RPMI7951 (cell line): ENCODE measurements at regions not wholly inside any gene's neighbourhood (a gene's known extent, or its start where the extent isn't known, plus 50 kb on each side); places are given as distances from the start of the nearest gene placed in this dataset.

Experiments used
- DNase-seq: peaks from one replicate; pipeline ENCODE4 v3.0.0-alpha.2; 2012; ENCODE audit warnings: low read depth

DNA sequence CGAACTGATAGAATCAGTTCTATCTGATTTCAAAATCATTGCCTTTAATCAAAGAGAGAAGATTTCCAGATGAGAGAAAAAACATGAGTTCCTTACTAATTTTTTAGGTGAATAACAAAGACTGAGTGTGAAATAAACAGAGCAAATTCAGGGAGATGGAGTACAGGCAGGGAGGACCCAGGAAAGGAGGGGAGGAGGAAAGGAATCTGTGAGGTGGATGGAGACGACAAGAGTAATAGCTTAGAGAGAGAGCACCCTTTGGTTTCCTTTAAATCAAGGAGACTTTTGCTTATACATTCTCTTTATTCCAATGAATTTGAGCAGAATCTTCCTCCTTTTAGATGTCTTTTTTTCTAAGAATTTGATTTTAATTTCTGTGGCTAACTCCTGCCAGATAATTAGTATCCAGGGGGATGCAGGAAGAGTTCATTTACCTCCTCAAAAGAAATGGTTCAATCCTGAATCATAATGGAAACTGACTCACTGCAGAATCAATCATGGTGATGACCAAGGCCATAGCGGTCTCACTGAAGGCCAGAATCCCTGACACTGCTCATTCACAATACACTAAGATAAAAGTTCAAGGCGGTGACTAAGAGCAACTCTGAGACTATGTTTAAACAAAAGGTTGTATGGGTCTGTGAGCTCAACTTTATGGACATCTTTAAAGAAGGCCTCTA, 234.0 kb upstream of the ZC3H12C start:
- peak; percentile 85 for DNase-seq

DNA sequence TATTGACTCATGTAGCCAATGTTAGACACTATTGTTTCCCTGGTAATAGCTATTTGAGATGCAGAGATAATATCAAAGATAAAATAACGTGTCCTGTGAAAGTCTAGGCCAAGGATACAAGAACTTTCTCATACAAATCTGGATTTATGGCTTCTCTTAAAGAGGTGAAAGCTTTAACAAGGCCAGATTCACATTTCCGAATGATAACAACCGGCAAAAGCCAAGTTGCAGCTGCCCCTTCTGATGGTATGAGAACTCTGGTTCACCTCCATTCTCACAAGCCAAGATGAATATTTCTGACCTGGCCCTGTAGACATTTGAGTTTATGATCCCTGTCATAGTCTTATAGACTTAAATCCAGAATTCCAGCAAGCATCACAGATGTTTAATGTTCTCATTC, 230.4 kb upstream of the ZC3H12C start:
- DNase-seq, result no peak

DNA sequence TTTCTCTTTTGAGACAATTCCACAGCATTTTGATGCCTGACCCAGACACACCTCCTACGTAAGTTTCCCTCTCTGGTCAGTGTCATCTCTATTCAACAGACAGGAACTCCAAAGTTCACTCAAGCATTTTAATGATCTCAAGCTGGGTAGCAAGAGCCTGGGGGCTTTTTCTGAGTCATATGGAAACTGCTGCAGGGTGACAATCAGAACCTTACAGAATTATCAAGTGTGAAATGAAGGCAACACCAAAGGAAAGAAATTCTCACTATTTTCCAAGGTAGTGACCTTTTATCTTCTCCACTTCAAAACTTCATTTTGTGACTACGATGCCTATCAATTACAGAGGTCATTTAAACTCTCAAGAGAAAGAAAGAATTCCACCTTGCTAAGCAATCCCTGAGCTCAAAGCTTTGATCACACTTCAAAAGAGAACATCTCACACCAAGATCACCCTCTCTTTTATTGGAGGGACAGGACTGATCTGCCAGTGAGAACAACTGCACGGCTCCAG, 229.0 kb upstream of the ZC3H12C start:
- DNase-seq, result peak; percentile 72

DNA sequence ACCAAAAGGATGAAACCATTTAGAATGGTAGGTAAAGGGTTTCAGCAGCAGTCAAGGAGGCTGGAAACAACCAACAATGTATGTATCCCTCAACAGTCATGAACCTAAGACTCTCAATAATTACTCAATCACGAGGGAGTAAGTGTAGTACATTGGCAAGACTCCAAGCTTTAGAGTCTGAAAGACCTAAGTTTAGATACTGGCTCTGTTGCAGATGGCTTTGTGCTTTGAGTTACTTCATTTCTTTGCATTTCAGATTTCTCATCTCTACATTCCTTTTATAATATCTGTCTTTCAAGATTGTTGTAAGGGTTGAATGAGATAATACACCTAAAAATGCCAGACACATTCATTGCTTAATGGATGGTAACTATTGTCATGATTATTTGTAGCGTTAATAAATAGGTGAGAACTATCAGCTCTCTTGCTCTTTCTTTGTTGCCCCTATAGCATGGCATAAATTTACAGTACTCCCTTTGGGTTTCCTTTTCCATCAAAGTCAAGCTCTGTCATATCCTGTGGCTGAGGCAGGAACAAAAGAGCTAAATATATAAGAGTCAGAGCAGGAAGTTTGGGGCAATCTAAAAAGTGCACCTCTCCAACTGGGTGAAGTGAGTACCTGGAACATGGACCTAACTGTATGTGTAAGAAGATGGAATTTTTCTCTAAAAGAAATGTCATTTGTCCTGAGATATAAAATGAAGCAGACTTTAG, 228.2 kb upstream of the ZC3H12C start:
- peak; percentile 33 for DNase-seq

DNA sequence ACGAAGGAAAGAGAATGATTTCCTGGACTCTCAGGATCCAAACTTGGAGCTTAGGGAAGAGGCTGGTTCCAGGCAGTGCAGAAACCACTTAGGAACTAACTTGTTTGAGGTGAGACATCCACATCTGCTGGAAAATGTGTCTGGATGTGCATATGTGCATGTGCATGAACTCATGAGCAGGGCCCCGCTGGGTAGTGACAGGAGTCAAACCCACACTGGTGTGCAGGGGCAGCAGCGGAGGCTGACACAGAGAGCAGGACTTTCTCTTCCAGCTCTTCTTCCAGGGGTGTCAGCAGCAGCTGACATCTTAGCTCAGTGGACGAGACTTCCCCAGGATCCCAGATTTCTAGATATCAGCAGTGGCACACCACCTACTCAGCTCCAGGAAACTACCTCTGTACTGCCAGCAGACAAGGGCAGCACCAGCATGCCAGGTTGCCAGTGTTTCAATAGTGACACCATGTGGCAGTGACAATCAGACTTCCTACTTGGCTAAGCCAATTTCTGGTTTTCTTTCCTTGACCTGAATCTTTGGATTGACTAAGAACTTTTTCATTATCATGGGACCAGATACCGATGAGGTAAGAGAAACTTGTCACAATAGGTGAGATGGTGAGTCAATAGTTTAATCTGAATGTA, 227.5 kb upstream of the ZC3H12C start:
- DNase-seq, result peak; percentile 14

DNA sequence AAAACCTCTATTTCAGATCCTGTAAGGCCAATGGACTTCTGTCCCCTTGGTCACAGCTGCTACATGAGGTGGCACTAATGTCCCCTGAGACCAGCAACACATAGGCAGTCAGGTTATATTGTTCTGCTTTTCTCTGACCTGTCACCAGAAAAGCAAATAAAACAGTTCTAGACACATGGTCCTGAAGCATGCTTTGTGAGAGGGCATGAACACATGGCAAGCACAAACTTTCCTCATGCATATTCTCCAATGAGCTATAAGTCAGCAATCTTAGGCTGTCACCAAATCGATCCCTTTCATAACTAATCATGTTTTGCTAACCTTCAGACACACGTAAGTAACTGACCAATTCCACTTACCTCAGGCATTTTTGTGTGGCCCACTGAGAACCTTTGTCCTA, 225.4 kb upstream of the ZC3H12C start:
- DNase-seq, result no peak

DNA sequence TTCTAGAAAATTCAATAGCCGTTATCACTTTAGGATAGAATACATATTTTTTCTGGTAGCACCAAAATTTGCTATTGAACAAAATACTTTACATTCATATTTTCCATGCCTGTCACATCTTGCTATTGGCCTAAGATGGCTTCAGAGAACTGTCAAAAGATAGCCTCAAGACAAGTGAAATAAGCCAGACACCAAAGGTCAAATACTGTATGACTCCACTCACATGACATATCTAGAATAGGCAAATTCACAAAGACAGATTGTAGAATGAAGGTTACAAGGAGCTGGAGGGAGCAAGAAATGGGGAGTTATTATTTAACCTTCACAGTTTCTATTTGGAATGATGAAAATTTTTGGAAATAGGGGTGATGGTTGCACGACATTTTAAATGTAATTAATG, 223.7 kb upstream of the ZC3H12C start:
- DNase-seq, result no peak

DNA sequence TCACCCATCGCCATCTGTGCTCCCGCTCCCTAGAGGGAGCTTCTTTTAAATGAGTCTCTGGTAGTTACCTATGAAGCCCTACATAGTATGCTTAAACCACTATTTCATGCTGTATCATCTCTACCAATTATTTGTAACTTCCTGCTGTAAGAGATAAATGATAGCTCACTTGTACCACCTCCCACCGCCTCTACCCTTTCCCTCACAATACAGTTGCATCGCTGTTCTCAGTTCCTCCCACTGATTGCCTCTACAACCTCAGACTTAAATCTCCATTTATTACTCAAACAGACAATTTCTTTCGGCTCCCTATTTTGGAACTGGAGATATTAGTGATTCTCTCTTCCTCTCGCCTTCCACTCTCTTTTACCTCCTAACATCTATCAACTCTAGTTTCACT, 222.9 kb upstream of the ZC3H12C start:
- DNase-seq, result no peak

DNA sequence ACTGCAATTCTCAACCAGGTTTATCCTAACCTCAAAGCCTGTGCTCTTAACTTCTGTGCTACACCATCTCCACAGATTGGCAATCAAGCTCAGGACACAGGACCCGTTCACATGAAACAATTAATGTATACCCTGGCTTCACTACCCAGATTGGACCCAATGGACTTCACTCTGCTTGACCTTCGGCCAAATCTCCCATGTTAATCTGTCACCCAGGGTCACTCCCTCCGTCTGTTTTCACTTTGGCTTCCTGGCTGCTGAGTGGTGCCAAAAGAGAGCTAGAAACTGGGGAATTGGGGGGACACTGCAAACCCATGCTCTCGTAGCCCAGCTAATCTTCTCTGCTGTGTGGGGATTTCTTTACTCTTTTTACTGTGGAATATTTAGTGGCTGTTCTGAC, 216.1 kb upstream of the ZC3H12C start:
- DNase-seq, result no peak

DNA sequence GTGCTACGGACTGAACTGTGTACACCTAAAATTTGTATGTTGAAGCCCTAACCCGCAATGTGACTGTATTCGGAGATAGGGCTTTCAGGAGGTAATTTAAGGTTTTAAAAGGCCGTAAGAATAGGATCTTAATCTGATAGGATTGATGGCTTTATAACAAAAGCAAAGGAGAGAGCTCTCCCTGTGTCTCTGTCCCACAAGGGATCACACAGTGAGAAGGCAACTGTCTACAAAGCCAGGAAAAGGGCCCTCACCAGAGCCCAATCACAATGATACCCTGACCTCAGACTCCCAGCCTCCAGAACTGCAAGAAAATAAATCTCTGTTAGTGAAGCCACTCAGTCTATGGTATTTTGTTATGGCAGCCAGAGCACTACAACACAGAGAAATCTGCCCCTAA, 208.7 kb upstream of the ZC3H12C start:
- DNase-seq, result no peak

DNA sequence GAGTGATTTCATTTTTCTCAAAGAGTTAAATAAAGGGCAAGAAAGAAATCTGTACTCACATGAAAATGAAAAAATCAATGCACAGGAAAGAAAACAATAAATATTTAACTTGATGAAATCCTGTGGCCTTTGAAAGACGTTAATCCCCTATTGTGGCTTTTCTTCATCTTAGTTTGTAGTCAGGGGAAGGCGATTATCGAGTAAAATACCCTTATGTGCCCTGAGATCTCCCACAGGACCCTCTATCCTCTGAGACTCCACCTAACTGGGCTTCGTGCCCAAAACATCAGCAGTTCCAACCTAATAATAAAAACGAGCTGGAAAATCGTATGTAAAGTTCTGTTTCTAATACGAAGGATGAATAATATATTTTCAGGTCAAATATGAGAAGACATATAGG, 208.2 kb upstream of the ZC3H12C start:
- no peak for DNase-seq

DNA sequence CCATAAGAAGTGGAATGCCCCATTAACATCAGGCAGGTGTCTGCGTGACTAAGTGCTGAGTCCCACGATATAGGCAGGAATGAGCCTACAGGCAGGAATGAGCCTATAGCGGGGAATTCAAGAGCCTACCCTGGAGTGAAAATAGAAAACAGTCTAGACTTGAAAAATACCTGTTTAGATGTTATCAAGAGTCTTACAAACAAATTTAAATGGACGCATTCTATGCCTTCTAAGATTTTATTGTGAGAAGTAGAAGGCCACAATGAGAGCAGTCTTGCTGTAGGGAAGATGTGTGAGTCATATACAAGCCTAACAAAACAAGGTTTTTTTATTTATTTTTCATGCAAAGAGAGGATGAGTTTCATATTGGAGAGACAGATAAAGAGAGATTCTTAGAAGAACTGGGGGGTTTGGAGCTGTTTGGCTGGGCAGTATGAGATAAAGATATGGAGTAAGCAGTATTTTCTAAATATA, 200.8 kb upstream of the ZC3H12C start:
- DNase-seq, result peak; percentile 33

DNA sequence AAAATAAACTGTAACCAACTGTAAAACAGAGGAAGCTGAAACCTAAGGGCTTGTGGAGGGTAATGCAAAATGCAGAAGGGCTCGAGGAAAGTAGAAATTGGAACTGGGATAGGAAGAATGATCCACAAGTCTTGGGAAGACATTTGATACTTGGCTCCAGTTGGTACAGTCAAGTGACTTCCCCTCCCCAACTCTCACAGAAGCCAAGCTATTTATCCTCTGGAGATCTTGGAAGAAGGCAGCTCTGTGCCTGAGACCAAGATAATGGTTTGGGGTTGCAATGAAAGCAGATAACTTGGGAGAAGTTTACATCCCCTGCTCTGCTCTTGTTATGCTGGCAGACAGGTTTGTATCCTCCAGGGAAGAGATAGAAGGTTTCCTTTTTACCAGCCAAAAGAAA, 198.9 kb upstream of the ZC3H12C start:
- DNase-seq, result no peak

DNA sequence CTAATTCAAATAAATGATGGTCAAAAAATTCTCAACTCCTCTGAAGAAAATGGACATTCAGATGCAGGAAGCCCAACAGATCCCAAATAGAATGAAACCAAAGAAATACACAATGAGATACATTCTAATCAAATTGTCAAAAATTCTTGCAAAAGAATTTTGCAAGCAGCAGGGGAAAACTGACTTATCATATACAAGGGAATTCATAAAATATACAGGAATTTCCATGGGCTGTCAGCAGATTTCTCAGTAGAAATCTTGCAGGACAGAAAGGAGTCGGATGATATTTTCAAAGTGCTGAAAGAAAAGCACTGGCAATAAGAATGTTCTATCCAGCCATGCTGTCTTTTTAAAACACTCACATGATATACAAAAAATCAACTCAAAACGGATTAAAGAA, 194.6 kb upstream of the ZC3H12C start:
- DNase-seq, result no peak

DNA sequence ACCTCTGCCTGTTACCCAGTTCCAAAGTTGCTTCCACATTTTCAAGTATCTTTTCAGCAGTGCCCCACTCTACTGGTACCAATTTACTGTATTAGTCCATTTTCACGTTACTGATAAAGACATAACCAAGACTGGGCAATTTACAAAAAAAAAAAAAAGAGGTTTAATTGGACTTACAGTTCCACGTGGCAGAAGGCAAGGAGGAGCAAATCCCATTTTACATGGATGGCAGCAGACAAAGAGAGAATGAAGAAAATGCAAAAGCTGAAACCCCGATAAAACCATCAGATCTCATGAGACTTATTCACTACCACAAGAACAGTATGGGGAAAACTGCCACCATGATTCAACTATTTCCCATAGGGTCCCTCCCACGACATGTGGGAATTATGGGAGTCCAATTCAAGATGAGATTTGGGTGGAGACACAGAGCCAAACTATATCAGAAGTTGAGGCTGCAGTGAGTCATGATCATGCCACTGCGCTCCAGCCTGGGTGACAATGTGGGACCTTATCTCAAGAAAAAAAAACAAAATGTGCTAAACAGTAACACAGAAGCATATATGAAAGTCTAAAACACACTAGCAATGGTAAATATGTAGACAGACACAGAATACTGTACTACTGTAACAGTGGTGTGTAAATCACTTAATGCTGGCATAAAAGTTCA, 190.3 kb upstream of the ZC3H12C start:
- DNase-seq, result no peak

DNA sequence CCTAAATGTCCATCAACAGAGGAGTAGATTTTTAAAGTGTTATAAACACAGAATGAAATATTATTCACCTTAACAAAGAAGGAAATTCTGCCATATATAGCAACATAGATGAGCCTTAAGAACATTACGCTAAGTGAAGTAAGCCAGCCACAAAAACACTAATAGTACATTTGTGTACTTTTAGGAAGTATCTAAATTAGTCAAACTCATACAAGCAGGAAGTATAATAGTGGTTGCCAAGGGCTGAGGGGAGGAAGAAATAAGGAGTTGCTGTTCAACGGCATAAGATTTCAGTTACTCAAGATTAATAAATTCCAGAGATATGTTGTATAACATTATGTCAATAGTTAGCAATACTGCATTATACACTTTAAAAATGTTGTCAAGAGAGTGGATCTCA, 181.7 kb upstream of the ZC3H12C start:
- DNase-seq, result no peak

DNA sequence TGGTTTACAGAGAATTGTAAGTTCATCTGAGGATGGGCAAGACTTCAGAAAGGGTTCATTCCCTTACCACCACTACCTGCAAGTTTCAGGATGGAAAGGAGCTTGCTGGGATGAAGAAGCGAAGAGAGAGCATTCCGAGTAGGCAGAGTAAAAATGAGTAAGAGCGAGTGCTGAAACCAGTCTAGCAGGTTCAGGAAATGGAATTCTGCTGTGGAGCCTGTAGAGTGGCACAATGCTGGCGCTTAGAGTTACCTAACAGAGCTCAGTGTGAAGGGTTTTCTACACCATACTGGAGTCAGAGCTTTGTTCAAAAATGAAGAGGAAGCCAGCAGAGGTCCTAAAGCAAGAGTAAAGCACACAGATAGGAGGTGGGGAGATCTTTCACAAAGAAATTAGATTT, 179.2 kb upstream of the ZC3H12C start:
- no peak for DNase-seq

DNA sequence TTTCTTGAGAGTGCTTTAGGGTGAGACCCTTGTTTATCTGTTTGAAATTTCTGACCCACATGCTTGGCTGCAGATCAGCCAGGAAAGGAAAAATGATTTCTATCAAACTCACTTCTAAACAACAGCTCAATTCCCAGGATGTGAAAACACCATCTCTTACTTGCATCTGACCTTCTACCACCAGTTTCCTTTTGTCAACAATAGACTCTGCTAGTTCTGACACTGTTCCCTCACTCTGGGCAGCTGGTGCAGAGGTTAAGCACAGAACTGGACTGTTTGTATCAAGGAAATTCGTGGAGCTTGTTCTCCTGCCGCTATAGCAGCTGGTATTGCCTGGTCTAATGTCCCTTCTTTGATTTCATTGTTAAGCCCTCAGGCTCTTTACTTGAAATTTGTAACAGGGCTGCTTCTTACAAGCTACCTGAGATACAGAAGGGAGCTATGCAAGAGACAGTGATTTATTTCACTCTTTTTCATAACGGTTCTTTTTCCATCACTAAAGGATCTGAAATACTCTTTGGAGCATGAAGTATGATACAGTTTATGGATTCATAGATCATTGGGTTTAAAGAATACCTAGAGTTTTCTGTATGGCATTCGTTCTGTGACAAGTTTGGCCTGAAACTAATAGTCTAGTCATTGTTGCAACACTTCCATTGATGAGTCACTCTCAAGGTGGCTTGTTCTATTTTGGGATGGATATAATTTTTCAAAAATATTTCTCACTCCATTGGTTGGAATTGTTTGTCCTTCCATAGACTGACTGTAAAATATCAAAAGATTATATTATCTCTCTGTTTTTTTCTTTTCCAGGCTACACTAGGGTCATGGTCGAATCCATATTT, 178.2 kb upstream of the ZC3H12C start:
- DNase-seq, result peak; percentile 35

DNA sequence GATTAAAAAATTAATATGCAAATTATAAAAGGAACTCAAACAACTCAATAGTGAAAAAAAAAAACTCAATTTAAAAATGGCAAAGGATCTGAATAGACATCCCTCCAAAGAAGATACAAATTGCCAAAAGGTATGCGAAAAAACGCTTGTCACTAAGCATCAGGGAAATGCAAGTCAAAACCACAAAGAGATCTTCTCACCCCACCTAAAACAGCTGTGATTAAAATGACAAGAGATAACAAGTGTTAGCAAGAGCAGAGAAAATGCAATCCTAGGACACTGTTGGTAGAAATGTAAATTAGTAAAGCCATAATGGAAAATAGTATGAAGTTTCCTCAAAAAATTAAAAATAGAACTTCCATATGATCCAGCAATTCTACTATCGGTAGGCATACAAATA, 166.3 kb upstream of the ZC3H12C start:
- DNase-seq, result no peak

DNA sequence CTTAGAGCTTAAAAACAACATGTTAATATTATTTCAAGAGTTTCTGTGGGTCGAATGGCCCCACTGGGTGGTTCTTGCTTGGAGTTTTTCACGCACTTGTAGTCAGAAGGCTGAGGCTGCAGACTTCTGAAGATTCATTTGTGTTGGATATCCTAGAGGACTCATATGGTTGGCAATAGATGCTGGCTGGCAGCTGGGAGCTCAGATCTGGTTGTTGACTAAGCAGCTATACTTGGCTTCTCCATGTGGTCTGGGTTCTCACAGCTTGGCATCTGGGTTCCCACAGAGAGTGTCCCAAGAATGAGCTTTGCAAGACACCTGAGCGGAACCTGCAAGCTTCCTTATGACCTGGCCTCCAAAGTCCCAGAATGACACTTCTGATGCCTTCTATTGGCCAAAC, 163.9 kb upstream of the ZC3H12C start:
- DNase-seq, result no peak

DNA sequence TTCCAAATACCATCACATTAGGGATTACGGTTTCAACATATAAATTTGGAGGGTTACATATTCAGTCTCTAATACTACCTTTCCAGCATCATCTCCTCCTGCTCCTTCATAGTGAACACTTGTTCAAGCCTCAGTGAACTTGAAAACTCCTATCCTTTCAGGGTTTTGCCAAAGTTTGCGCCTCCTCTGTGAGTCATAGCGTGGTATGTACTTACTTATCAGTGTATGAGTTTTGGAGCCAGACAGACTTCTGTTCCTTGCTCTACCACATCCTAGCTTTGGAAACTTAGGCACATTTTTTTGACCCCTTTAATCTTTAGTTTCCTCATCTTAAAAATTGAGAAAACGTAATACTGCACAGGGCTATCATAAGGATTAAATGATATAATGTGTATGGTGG, 160.1 kb upstream of the ZC3H12C start:
- DNase-seq, result no peak
